GM10248 (cell line): ENCODE measurements at regions not wholly inside any gene's neighbourhood (a gene's known extent, or its start where the extent isn't known, plus 50 kb on each side); places are given as distances from the start of the nearest gene placed in this dataset.

Experiments
- CTCF ChIA-PET: fragments of 300-600 bp; sonication (Branson Sonifier 250); formaldehyde crosslinking; extraction: SDS; loops from one replicate; lab custom pipeline; 2021; ENCODE audit warnings: antibody characterized with exemption; lab: Yijun Ruan, JAX
- POLR2A ChIA-PET: fragments of 350-650 bp; sonication (Branson Sonifier 250); formaldehyde crosslinking; extraction: SDS; loops from one replicate; lab custom pipeline; 2020; ENCODE audit warnings: antibody characterized with exemption; lab: Yijun Ruan, JAX
- DNase-seq: peaks from one replicate; pipeline ENCODE4 v3.0.0; 2012; ENCODE audit errors: extremely low spot score
- TF ChIP-seq, protein P1 (sequence below): IDR thresholded peaks from 2 replicates; pipeline ENCODE4 v1.5.1; 2012; ENCODE audit warnings: mild to moderate bottlenecking, low read depth; ENCODE audit errors: extremely low read depth, missing control alignments, control extremely low read depth

- POLR2A ChIA-PET, result no interaction called here
- CTCF ChIA-PET, result interaction anchor here (1.0 to 1.2 kb wide), 2 partner anchors 8 to 17 kb away, joined by 3 read pairs; no protein-coding TSS in a partner anchor
- DNase-seq, result no peak
- TF ChIP-seq, protein P1, sequence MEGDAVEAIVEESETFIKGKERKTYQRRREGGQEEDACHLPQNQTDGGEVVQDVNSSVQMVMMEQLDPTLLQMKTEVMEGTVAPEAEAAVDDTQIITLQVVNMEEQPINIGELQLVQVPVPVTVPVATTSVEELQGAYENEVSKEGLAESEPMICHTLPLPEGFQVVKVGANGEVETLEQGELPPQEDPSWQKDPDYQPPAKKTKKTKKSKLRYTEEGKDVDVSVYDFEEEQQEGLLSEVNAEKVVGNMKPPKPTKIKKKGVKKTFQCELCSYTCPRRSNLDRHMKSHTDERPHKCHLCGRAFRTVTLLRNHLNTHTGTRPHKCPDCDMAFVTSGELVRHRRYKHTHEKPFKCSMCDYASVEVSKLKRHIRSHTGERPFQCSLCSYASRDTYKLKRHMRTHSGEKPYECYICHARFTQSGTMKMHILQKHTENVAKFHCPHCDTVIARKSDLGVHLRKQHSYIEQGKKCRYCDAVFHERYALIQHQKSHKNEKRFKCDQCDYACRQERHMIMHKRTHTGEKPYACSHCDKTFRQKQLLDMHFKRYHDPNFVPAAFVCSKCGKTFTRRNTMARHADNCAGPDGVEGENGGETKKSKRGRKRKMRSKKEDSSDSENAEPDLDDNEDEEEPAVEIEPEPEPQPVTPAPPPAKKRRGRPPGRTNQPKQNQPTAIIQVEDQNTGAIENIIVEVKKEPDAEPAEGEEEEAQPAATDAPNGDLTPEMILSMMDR, result no peak
These were observed 117.8 kb downstream of the TLR4 start for GRCh38 chr9:117821954-117822353.

GRCh38 chr9:117823576-117823975 is 119.4 kb downstream of the TLR4 start:
- no peak for DNase-seq
- TF ChIP-seq, protein P1, result no peak
- ChIA-PET POLR2A (no interaction called here), CTCF (no interaction called here)

GRCh38 chr9:117825609-117826347 is 121.6 kb downstream of the TLR4 start:
- peak; percentile 15 for DNase-seq
- TF ChIP-seq, protein P1, result no peak
- CTCF ChIA-PET, result interaction anchor here (1.5 kb wide), 1 partner anchor 10 kb away, joined by 4 read pairs; no protein-coding TSS in a partner anchor
- POLR2A ChIA-PET, result no interaction called here

DNA sequence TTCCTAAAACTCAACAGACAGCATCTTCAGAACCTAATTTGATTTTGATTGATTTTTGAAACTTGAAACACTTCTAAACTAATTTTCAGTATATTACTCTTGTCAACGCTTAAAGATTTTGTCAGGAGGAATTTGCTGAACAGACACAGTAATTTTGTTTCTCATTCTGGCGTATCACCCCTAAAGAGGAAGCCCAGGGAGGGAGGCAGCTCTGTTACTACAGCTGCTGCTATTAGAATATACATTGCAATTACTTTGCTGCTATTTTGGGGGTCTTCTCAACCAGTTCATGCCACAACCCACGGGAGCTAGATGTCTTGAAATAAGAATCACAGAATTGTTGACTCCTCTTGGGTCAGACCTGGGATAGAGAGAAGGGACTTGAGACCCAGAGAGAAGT is 122.6 kb downstream of the TLR4 start:
- POLR2A ChIA-PET, result no interaction called here
- DNase-seq, result no peak

DNA sequence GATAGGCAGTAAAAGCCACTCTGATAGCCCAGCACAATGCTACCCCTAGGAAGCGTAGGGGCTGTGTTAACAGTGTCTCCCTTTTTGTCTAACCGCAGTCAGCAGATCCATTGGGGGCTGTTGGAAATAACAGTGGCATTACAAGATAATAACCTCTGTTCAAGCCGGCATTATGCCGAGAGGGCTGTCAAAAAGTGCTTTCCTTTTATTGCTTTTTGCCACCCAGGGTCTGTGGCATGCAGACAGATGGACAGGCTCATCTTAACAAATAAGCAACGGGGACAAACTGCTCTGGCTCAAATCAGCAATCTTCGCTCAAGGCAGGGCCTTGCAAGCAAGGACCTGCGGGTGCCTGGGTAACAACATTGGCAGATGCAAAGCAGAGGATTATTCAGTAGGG is 123.3 kb downstream of the TLR4 start:
- CTCF ChIA-PET, result no interaction called here
- TF ChIP-seq, protein P1, result no peak
- DNase-seq, result no peak
- POLR2A ChIA-PET, result no interaction called here

More for the DNA sequence above, 122.6 kb downstream of the TLR4 start:
- CTCF ChIA-PET, result no interaction called here
- TF ChIP-seq, protein P1, result no peak

DNA sequence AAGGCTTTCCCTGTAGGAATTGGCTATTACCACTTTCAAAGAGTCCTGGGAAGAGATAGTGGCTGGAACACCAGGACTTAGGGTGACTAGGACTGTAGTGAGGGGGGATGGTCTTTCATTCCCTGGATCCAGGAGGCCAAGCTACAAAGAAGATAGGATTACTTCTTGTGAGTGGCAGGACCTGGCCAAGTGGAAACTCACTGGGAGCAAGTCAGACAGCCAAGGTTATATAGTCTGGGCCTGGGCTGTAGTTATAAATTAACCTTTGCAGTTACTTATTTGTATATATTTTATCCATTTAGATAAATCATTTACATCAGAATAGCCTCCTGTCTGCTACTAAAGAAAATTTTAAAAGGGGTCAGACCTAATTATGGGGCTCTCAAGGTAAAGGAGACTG is 124.3 kb downstream of the TLR4 start:
- DNase-seq, result no peak
- TF ChIP-seq, protein P1, result no peak
- CTCF ChIA-PET, result no interaction called here
- POLR2A ChIA-PET, result no interaction called here
